Lung (tissue), 11 donors: ENCODE measurements at regions not wholly inside any gene's neighbourhood (a gene's known extent, or its start where the extent isn't known, plus 50 kb on each side); places are given as distances from the start of the nearest gene placed in this dataset.

ENCODE experiments used
- ATAC-seq: fragments of 200-7000 bp; cut with Tn5 transposase; one replicate; pipeline ENCODE4 v1.9.1; 2020; ENCODE audit warnings: moderate number of reproducible peaks; ENCODE audit not compliant: insufficient read depth, low FRiP score
- DNase-seq, 3 donors: peaks; one replicate each; pipeline ENCODE4 v3.0.0-alpha.2; 2013 to 2017
- H3K27ac ChIP-seq, 2 donors: one replicate each; pipeline ENCODE4 v1.5.1; 2013; ENCODE audit warnings: mild to moderate bottlenecking in 2 of 2, moderate library complexity in 2 of 2, control low read depth in 1 of 2, inconsistent platforms in 1 of 2, low read depth in 1 of 2, low read length in 1 of 2
- H3K27me3 ChIP-seq, 3 donors: one replicate each; pipeline ENCODE4 v1.5.1; 2013; ENCODE audit warnings: low read length in 2 of 3; ENCODE audit not compliant: control insufficient read depth in 3 of 3, insufficient read depth in 3 of 3
- H3K36me3 ChIP-seq, 4 donors: one replicate each; pipeline ENCODE4 v1.5.1; 2013; ENCODE audit warnings: low read length in 4 of 4, mild to moderate bottlenecking in 1 of 4, moderate library complexity in 1 of 4; ENCODE audit not compliant: control insufficient read depth in 4 of 4, insufficient read depth in 4 of 4
- H3K4me1 ChIP-seq, 5 donors: one replicate each; pipeline ENCODE4 v1.5.1; 2013; ENCODE audit warnings: low read length in 5 of 5, mild to moderate bottlenecking in 2 of 5, moderate library complexity in 1 of 5; ENCODE audit not compliant: control insufficient read depth in 5 of 5, insufficient read depth in 5 of 5
- H3K4me3 ChIP-seq: one replicate; pipeline ENCODE4 v1.5.1; 2013; ENCODE audit warnings: mild to moderate bottlenecking, control low read depth, moderate library complexity
- H3K9ac ChIP-seq, 2 donors: one replicate each; pipeline ENCODE4 v1.5.1; 2013; ENCODE audit warnings: low read length in 2 of 2, control low read depth in 1 of 2; ENCODE audit not compliant: insufficient read depth in 1 of 2
- H3K9me3 ChIP-seq, 4 donors: one replicate each; pipeline ENCODE4 v1.5.1; 2013; ENCODE audit warnings: low read length in 3 of 4, mild to moderate bottlenecking in 1 of 4, moderate library complexity in 1 of 4; ENCODE audit not compliant: control insufficient read depth in 4 of 4, insufficient read depth in 3 of 4
- WGBS, 2 donors: extraction: QIAGEN DNeasy Blood & Tissue Kit; methylation state at CpG; one replicate each; pipeline ENCODE4 v1.1.7; 2013; 5-methylcytosine and 5-hydroxymethylcytosine counted together
- TF ChIP-seq, protein P1 (sequence below): IDR thresholded peaks from 2 replicates; pipeline ENCODE4 v1.5.1; 2012; ENCODE audit warnings: mild to moderate bottlenecking; ENCODE audit errors: control extremely low read depth, extremely low read depth
- donor health status: control.
- donor health status: control.
- donor health status: Bipolar disorder and iron deficiency.
- donor health status: healthy.
- donor health status: DM: yes; HTN: yes; CAD: no.

DNA sequence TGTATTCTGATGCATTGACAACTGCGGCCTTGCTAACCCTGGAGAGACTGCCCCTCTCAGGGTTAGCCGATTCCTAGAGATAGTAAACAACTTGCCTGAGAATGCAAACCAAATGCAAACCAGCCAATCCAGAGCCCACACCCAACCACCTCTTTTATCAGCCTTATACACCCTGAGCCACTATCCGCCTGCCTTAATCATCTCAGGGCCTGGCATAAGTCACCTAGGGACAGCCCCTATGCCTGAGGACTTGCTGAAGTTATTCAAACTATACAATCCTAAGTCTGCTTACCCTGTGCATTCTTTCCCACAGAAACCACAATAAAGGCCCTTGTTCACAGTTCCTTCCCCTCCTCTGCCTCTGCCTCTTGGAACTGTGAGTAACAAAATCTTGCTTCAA lies 177.2 kb downstream of the KCNA5 start:
- peaks cover 0 to 2% (median 0%) of the 10 kb centered on the region in 5 donors for H3K4me1 ChIP-seq
- H3K36me3 ChIP-seq: no peaks in the 10 kb centered on the region
- no peaks in the 10 kb centered on the region for H3K9me3 ChIP-seq
- TF ChIP-seq, protein P1, sequence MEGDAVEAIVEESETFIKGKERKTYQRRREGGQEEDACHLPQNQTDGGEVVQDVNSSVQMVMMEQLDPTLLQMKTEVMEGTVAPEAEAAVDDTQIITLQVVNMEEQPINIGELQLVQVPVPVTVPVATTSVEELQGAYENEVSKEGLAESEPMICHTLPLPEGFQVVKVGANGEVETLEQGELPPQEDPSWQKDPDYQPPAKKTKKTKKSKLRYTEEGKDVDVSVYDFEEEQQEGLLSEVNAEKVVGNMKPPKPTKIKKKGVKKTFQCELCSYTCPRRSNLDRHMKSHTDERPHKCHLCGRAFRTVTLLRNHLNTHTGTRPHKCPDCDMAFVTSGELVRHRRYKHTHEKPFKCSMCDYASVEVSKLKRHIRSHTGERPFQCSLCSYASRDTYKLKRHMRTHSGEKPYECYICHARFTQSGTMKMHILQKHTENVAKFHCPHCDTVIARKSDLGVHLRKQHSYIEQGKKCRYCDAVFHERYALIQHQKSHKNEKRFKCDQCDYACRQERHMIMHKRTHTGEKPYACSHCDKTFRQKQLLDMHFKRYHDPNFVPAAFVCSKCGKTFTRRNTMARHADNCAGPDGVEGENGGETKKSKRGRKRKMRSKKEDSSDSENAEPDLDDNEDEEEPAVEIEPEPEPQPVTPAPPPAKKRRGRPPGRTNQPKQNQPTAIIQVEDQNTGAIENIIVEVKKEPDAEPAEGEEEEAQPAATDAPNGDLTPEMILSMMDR: no peak
- no peak overlapping the region for H3K4me3 ChIP-seq
- no peaks in the 10 kb centered on the region for H3K27me3 ChIP-seq
- H3K9ac ChIP-seq: no peak overlapping the region
- no peak overlapping the region for H3K27ac ChIP-seq
- DNase-seq: no peak
- no peak for ATAC-seq
- WGBS, 2 donors: 58 to 78% methylated on average over 3 of the region's 3 CpGs

DNA sequence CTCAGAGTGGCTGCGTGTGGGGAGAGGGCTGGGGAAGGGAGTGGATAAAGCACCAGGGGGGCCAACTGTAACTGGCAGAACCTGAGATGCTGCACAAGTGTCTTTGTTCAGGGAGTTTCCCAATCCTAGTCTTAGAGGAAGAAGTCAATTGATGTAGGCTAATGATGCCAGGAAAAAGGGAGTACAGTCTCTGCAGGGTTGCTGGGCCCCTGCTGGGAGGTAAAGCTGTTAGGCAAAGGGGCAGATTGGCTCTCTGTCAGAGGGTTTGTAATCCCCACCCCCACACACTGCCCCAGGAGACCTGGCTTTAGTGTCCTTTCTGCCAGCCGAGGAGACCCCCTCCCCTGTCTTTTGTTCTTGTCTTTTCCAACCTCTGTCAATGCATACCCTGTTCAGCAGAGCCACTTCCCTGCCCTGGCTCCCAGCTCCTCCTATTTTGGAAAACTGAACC lies 178.4 kb downstream of the KCNA5 start:
- Histone ChIP-seq H3K4me1 (peaks cover 0 to 2% (median 0%) of the 10 kb centered on the region in 5 donors), H3K27ac (no peak overlapping the region), H3K9me3 (no peaks in the 10 kb centered on the region), H3K4me3 (no peak overlapping the region), H3K36me3 (no peaks in the 10 kb centered on the region), H3K9ac (no peak overlapping the region), H3K27me3 (no peaks in the 10 kb centered on the region)
- TF ChIP-seq, protein P1: no peak
- 82 to 90% methylated on average over 2 of the region's 2 CpGs for whole genome bisulfite sequencing, 2 donors
- no peak for DNase-seq
- no peak for ATAC-seq

DNA sequence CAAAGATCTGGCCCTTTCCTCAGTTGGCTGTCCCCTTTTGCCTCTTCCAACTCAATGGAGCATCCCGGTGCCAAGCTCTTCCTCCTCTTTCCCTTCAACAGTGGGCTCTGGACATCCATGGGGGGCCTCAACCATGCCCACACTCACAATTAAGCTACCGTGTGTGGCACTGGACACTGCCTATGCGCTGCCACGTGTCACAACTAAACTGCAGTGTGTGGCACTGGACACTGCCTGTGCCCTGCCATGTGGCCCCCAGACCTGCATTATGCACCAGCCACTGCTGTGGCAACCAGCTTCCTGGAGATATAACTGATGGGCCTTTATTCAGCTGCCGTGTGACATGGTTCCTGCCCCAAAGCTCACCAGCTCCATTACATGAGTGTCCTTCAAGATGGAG lies 179.1 kb downstream of the KCNA5 start:
- Histone ChIP-seq H3K27me3 (no peaks in the 10 kb centered on the region), H3K4me3 (no peak overlapping the region), H3K4me1 (peaks cover 0 to 2% (median 0%) of the 10 kb centered on the region in 5 donors), H3K27ac (no peak overlapping the region), H3K9ac (no peak overlapping the region), H3K9me3 (peaks cover 0 to 1% (median 0%) of the 10 kb centered on the region in 4 donors), H3K36me3 (no peaks in the 10 kb centered on the region)
- WGBS, 2 donors: 95 to 97% methylated on average over 5 of the region's 5 CpGs
- TF ChIP-seq, protein P1: no peak
- ATAC-seq: no peak
- no peak for DNase-seq

DNA sequence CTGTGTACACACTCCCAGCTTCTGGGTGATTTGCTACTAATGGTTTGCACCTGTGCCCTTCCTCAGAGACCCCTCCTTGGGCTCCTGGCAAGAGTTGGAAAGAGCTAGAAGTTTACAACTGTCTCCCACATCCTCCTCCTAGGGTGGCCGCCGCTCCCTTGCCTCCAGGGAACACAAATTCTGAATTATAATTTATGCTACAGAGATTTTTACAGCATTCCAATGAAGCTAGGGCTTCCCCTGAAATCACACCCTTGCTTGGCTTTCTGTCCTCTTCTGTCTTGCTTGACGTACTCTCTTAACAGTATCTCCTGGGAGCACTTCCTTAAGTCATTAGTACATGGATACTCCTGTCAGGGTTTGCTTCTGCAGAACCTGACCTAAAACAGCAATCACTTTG lies 180.2 kb downstream of the KCNA5 start:
- H3K9ac ChIP-seq: no peak overlapping the region
- H3K27me3 ChIP-seq: no peaks in the 10 kb centered on the region
- peaks cover 0 to 2% (median 0%) of the 10 kb centered on the region in 5 donors for H3K4me1 ChIP-seq
- no peak overlapping the region for H3K27ac ChIP-seq
- no peak overlapping the region for H3K4me3 ChIP-seq
- ATAC-seq: no peak
- no peaks in the 10 kb centered on the region for H3K36me3 ChIP-seq
- WGBS, 2 donors: 85 to 91% methylated on average over 3 of the region's 3 CpGs
- no peak for DNase-seq
- H3K9me3 ChIP-seq: peaks cover 0 to 4% (median 0%) of the 10 kb centered on the region in 4 donors
- TF ChIP-seq, protein P1: no peak
